ENCODE measurements at regions not wholly inside any gene's neighbourhood (a gene's known extent, or its start where the extent isn't known, plus 50 kb on each side); places are given as distances from the start of the nearest gene placed in this dataset.

DNA sequence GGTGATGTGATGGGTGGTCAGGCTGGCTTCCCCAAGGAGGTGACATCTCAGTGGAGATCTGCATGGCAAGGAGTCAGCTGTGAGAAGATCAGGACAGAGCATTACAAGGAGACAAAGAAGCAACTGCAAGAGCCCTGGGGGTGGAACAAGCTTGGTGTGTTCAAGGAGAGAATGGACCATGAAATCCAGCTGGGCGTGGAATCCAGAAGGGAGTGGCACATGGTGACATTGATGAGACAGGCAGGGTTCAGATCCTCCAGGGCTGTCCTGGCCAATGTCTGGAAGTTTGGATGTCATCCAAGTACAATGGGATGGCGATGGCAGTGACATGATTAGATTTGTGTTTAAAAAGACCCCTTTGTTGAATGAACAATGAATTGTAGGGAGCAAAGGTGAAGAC, 175.6 kb downstream of the MACROH2A1 start:
- H3K9me3 ChIP-seq: no peaks in the 10 kb centered on the region
- H3K27me3 ChIP-seq (ENCODE audit: low read depth): peaks cover 44% of the 10 kb centered on the region
- no peak overlapping the region for H3K4me3 ChIP-seq
- H3K36me3 ChIP-seq (replicated peaks): no peaks in the 10 kb centered on the region
- H3K4me1 ChIP-seq: peaks cover 9% of the 10 kb centered on the region
- DNase-seq (ENCODE audit: low spot score in 2 of 2): peak in 1 of 2 experiments; percentile 6
- in situ Hi-C loops (cut with MboI; ENCODE audit: low sequenced_read_pairs): no loop called here

DNA sequence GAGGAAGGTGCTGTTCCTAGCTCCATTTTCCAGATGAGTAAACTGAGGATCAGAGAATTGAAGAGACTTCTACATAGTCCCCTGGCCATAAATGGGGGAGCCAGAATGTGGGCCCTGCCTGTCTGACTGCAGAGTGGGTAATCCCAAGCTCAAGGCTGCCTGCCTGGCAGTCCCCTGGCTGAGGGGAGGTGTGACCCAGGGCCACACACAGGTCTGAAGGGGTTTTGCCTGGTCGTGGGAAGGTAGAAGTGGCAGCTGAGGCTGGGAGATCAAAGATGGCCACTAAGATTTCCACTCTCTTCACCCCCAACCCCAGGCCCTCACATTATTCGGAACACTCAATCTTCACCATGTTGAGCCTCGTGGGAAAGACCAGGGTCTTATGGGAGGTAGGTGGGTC, 176.3 kb downstream of the MACROH2A1 start:
- in situ Hi-C loops (cut with MboI; ENCODE audit: low sequenced_read_pairs): no loop called here
- no peak overlapping the region for H3K4me3 ChIP-seq
- DNase-seq (ENCODE audit: low spot score in 2 of 2): peak in 1 of 2 experiments; percentile 4
- H3K9me3 ChIP-seq: no peaks in the 10 kb centered on the region
- H3K27me3 ChIP-seq (ENCODE audit: low read depth): peaks cover 42% of the 10 kb centered on the region
- H3K4me1 ChIP-seq: peaks cover 9% of the 10 kb centered on the region
- H3K36me3 ChIP-seq (replicated peaks): no peaks in the 10 kb centered on the region

DNA sequence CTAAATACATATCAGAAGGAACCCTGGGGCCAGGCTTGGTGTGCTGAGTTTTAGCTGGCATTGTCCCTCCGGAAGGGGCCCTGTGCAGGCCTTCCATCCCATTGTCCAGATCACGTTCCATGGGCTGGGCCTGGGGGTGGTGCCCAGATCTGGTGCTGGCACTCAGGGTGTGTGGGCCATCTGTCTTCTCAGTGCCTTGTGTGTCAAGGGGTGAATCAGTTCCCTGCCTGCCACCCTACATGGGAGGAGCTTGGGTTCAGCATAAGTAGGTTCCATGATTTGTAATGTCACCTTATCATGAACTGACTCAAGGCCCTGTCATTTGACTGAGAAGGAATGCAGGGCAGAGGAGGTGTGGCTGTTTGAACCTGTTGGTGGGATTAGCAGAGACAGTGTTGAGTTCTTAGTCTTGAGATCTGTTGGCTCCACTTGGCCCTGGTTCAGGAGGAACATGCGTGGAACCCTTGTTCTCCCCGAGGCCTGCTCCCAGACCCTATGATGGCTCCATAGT, 176.8 kb downstream of the MACROH2A1 start:
- H3K9me3 ChIP-seq: no peaks in the 10 kb centered on the region
- in situ Hi-C loops (cut with MboI; ENCODE audit: low sequenced_read_pairs): no loop called here
- no peaks in the 10 kb centered on the region for H3K36me3 ChIP-seq (replicated peaks)
- no peak overlapping the region for H3K4me3 ChIP-seq
- H3K4me1 ChIP-seq: peaks cover 11% of the 10 kb centered on the region
- H3K27me3 ChIP-seq (ENCODE audit: low read depth): peaks cover 39% of the 10 kb centered on the region
- DNase-seq (ENCODE audit: low spot score in 2 of 2): peak in 1 of 2 experiments; percentile 4

DNA sequence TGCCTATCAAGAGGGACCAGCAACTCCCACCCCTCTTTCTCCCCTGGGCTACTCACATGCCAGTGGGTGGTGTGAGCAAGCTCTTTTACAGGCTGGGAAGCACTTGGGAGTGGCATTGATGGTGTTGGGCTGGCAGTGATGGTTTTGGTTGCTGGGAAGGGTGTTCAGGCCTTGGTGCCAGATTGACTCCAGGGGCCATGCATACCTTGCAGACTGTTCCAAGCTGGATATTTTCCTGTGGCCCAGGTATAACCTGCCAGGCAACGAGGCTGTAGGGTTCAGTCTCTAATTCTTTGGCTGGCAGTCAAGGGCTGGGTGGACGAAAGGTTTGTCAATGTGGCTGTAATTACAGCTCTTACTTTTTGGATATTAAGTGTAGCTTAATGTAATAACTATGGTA, 177.3 kb downstream of the MACROH2A1 start:
- Histone ChIP-seq H3K36me3 (replicated peaks) (no peaks in the 10 kb centered on the region), H3K4me1 (peaks cover 15% of the 10 kb centered on the region), H3K4me3 (no peak overlapping the region), H3K9me3 (no peaks in the 10 kb centered on the region), H3K27me3 (ENCODE audit: low read depth) (peaks cover 37% of the 10 kb centered on the region)
- DNase-seq (ENCODE audit: low spot score in 2 of 2): peak in 1 of 2 experiments; percentile 1
- in situ Hi-C loops (cut with MboI; ENCODE audit: low sequenced_read_pairs): no loop called here

DNA sequence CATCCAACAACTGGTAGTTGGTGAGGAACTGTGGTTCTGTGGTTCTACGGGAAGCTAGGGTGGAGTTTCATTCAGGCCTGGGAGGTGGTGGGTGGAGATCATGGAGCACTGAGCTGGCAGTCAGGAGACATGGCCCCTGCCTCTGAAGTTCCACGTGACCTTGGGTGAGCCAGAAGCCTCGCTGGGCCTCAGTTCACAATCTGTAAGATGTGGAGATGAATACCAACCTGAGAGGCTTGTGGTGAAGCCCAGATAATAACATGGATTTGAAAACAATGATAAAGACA, 177.9 kb downstream of the MACROH2A1 start:
- in situ Hi-C loops (cut with MboI; ENCODE audit: low sequenced_read_pairs): no loop called here
- Histone ChIP-seq H3K4me3 (no peak overlapping the region), H3K27me3 (ENCODE audit: low read depth) (peaks cover 37% of the 10 kb centered on the region), H3K9me3 (no peaks in the 10 kb centered on the region), H3K36me3 (replicated peaks) (no peaks in the 10 kb centered on the region), H3K4me1 (peaks cover 11% of the 10 kb centered on the region)
- DNase-seq (ENCODE audit: low spot score in 2 of 2): no peak

DNA sequence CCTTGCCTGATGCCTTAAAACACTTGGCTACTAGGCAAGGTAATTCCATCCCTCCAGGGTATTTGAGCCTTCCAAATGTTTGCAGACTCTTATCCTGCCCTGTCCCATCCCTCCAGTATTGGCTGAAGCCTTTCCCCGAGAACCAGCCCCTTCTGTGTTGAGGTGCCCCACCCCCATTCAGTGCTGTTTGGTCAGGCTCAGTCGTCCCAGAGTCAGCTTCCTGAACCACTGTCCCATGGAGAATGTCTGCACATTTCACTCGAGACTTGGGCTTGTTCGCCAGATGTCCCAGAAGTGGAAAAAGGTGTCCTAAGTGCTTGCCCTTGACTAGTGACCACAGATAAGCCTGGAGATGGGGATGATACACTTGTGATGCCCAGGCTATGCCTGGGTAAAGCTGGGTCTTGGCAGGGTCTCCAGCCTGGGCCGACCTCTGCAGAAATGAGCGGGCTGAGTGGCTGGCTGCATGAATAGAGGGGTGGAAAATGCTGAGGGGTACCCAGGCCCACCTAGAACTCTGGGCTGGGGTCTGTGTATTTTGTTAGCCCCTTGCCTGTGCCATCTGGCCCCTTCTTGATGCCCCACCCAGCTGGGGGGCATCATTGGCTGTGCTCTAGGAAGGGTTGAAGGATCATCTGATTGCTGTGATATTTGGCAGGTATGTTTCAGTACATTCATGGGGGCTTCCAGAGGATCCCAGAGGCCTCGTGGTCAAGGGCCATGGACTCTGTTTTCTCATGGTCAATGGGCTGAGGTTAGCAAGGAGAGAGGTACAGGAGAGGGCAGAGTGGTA, 178.4 kb downstream of the MACROH2A1 start:
- Histone ChIP-seq H3K4me1 (peaks cover 9% of the 10 kb centered on the region), H3K4me3 (no peak overlapping the region), H3K27me3 (ENCODE audit: low read depth) (peaks cover 42% of the 10 kb centered on the region), H3K36me3 (replicated peaks) (no peaks in the 10 kb centered on the region), H3K9me3 (no peaks in the 10 kb centered on the region)
- peak in 1 of 2 experiments; percentile 4 for DNase-seq (ENCODE audit: low spot score in 2 of 2)
- in situ Hi-C loops (cut with MboI; ENCODE audit: low sequenced_read_pairs): no loop called here

DNA sequence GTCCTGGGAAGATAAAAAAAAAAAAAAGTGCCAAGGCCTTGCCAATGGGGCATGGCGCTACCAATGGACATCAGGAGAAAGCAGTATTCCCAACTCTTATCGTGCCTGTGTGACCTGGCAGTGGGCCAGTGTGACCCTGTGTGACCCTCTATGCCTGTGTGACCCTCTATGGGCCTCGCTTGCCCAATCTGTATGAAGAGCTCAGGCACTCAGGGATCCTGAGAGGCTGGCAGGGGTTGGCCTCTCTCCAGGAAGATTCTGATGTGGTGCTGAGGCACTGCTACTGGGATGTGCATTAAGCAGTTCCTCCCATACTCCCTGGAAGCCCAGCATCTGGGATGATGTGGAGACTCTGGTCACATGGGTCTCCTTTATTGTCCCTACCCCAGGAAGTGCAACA, 179.2 kb downstream of the MACROH2A1 start:
- Histone ChIP-seq H3K9me3 (no peaks in the 10 kb centered on the region), H3K27me3 (ENCODE audit: low read depth) (peaks cover 44% of the 10 kb centered on the region), H3K36me3 (replicated peaks) (no peaks in the 10 kb centered on the region), H3K4me1 (peaks cover 6% of the 10 kb centered on the region), H3K4me3 (no peak overlapping the region)
- in situ Hi-C loops (cut with MboI; ENCODE audit: low sequenced_read_pairs): no loop called here
- no peak for DNase-seq (ENCODE audit: low spot score in 2 of 2)

DNA sequence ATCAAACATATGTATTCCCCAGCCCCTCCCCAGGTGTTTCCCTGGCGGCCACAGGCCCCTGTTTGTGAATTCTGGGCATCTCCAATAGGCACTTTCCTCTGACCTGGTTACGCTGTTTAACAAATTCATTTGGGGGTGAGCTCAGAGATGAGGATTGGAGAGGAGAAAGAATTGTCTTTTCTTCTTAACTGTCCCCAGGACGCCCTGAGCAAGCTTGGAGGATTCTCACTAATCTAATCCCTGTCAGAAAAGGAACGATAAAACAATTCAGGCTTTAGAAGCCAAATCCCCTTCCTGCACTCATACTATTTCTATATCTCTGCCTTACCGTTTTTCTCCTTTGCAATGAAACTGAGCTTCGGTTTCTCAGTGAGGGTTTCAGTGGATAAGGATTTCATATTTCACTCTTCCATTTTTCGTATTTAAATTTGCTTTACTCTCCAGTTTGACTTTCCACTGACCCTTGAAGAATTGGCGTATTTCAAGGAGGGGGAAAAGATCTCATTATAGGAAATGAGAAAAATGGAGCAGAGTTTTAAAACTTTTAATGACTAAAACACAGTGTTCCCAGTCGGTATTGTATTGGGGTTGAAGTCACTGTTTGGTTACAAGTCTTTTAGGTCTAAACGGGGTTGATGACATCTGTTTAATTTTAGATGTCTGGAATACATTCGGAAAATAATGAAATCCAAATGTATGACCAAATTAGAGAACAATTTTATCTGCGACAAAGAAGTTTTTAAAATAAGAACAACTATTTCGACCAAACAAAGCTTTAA, 180.1 kb downstream of the MACROH2A1 start:
- in situ Hi-C loops (cut with MboI; ENCODE audit: low sequenced_read_pairs): no loop called here
- no peaks in the 10 kb centered on the region for H3K36me3 ChIP-seq (replicated peaks)

DNA sequence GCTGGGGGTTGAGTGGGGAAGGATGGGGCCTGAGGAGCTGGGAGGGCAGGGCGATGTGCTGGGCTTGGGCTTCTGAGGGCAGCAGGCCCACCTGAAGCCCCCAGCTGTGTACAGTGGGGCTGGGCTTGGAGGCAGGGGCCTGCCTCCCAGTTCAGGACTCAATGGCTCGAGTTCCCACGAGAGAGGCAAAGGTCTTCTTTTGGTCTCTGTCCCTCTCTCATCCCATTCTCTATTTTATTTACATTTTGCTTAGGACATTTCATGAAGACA, 180.6 kb downstream of the MACROH2A1 start:
- peaks cover 6% of the 10 kb centered on the region for H3K4me1 ChIP-seq
- in situ Hi-C loops (cut with MboI; ENCODE audit: low sequenced_read_pairs): no loop called here
- peak in 1 of 2 experiments; percentile 1 for DNase-seq (ENCODE audit: low spot score in 2 of 2)
- no peaks in the 10 kb centered on the region for H3K36me3 ChIP-seq (replicated peaks)
- H3K27me3 ChIP-seq (ENCODE audit: low read depth): peaks cover 43% of the 10 kb centered on the region
- H3K4me3 ChIP-seq: no peak overlapping the region
- no peaks in the 10 kb centered on the region for H3K9me3 ChIP-seq

More for the DNA sequence above, 180.1 kb downstream of the MACROH2A1 start:
- H3K4me1 ChIP-seq: peaks cover 6% of the 10 kb centered on the region
- no peak overlapping the region for H3K4me3 ChIP-seq
- H3K9me3 ChIP-seq: no peaks in the 10 kb centered on the region
- DNase-seq (ENCODE audit: low spot score in 2 of 2): no peak
- peaks cover 44% of the 10 kb centered on the region for H3K27me3 ChIP-seq (ENCODE audit: low read depth)

DNA sequence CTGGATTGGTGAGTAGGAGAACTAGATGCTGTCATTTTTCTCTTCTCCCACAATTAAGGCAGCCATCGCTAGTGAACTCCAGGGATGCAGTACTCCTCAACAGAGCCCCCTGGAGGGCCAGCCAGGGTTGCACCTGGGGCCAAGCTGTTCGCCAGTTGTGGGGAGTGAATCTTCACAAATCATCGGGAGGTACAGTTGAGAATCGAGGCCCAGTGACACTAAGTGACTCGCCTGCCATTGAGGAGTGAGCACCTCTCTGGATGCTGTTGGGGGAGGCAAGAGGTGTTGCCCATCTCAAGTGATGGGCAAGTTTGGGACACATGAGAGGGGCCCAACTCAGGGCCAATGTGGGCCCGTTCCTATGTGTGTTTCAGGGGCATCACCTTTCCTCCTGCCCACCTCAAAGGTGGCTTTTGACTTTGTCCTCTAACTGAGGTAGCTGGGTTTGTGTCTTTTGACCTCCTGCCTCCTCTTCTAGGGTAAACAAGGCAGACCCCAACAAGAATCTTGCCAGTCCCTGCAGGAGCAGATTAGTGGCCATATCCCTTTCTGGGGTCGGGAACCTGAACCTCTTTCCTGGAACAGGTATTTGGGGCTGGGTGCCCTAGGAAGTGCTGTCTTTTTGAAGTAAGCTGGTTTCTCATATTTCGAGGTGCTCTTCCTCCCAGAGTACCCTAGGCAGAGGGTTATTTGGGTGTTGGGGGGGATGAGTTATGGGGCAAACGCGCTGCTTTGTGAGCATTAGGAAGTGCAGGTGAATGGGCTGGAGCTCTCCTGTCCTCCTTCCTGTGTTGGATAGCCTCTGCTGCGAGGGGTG, 181.2 kb downstream of the MACROH2A1 start:
- no peaks in the 10 kb centered on the region for H3K36me3 ChIP-seq (replicated peaks)
- H3K4me1 ChIP-seq: peaks cover 6% of the 10 kb centered on the region
- DNase-seq (ENCODE audit: low spot score in 2 of 2): peak in 1 of 2 experiments; percentile 48
- peaks cover 41% of the 10 kb centered on the region for H3K27me3 ChIP-seq (ENCODE audit: low read depth)
- no peaks in the 10 kb centered on the region for H3K9me3 ChIP-seq
- in situ Hi-C loops (cut with MboI; ENCODE audit: low sequenced_read_pairs): no loop called here
- H3K4me3 ChIP-seq: no peak overlapping the region

DNA sequence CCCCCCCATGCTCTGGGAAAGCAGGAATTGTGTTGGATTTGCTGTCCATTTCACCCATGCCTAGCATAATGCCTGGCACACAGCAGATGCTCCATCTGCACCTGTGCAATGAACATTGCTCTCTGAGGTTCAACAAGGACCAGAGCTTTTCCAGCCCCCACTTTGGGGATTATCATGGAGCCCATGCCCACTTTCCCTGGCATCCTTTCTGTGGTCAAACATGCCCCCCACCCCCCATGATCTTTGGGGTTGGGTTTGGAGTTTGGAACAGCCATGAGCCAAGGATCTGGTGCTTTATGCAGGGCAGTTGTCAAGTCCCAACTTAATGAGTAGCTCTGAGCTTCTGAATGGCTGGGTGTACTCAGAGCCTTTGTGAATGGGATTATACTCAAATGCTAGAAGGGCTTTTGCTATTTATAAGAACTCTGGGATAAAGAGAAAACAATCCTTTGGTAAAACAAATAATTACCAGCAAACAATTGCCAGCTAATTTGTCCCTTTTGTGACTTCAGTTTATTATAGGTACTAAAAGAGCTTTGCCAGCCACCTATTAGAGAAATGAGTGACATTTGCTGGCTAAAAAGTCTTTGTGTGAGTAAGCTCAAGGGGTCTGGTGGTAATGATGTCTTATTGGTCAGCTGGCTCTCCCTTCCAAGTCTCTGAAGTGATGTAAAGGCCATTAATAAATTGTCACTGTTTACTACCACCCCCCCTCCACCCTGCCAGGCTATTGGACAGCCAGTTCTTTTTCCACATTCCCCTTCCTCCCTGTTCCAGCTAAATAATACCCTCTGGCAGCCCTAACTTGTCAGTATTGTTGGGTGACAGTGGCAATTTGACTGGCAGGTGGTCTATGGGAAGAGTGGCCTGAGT, 182.3 kb downstream of the MACROH2A1 start:
- in situ Hi-C loops (cut with MboI; ENCODE audit: low sequenced_read_pairs): no loop called here
- Histone ChIP-seq H3K4me1 (peaks cover 6% of the 10 kb centered on the region), H3K9me3 (no peaks in the 10 kb centered on the region), H3K4me3 (no peak overlapping the region), H3K36me3 (replicated peaks) (no peaks in the 10 kb centered on the region), H3K27me3 (ENCODE audit: low read depth) (peaks cover 44% of the 10 kb centered on the region)
- peak; percentile 17 to 57 for DNase-seq (ENCODE audit: low spot score in 2 of 2)

DNA sequence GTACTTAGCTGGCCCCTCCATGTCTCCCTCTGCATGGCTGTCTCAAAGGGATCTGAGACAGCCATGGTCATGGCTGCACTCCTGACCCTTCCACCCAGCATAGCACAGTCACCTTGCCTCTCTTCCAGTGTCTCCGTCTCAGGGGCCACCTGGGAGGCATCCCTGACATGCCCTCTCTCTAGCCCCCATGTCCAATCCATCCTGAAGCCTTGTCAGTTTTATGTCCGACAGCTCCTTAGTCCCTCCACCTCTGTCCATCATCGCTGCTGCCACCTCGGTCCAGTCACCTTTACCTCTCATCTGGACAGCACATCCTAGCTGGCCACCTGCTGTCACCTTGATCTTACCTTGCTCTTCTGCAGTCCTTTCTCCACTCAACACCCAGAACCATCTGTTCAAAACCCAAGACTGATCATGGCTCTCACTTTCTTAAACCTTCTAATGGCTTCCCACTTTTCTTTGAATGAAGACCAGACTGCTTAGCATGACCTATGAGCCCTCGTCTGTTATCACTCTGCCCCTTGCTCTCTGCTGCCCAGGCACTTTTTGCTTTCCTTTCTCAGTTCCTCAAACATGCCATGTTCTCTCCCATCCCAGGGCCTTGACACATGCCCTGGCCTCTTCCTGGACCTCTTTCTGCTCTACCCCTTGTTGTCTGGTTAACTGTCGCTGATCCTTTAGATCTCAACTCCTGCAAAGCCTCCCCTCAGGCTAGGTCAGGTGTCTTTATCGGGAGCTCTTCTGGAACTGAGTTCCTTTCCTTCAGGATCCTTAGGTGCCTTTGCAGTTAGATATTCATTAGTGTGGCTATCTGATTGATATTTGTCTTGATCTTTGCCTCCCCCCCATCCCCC, 181.8 kb upstream of the PITX1 start:
- no peaks in the 10 kb centered on the region for H3K36me3 ChIP-seq (replicated peaks)
- H3K4me1 ChIP-seq: peaks cover 6% of the 10 kb centered on the region
- H3K27me3 ChIP-seq (ENCODE audit: low read depth): peaks cover 48% of the 10 kb centered on the region
- H3K4me3 ChIP-seq: no peak overlapping the region
- no peaks in the 10 kb centered on the region for H3K9me3 ChIP-seq
- peak in 1 of 2 experiments; percentile 3 for DNase-seq (ENCODE audit: low spot score in 2 of 2)
- in situ Hi-C loops (cut with MboI; ENCODE audit: low sequenced_read_pairs): no loop called here
